NCI-H1105 treated with DMSO at 0.1 percent for 48 hours (cell line): ENCODE measurements at regions not wholly inside any gene's neighbourhood (a gene's known extent, or its start where the extent isn't known, plus 50 kb on each side); places are given as distances from the start of the nearest gene placed in this dataset.

Experiments
- DNase-seq: peaks from one replicate; lab custom pipeline; 2025; lab: John Stamatoyannopoulos, UW

DNA sequence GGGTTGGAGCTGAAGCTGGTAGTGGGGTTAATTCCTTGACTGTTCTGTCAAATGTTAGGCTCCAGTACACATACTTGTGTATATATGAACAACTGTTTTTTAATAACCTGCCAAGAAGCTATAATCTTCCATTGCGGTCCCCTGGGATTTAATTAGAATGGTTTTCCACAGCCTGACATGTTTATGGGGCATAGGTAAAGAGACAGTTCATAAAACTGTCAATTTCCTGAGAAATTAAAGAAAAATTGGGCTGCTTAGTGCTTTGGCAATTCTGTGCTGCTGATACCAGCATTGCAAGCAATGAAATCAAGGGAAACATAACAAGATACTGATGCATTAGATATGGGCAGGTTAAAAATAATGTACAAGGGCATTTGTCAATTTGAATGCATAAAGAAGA lies 314.1 kb upstream of the SLC35B3 start:
- DNase-seq = no peak

DNA sequence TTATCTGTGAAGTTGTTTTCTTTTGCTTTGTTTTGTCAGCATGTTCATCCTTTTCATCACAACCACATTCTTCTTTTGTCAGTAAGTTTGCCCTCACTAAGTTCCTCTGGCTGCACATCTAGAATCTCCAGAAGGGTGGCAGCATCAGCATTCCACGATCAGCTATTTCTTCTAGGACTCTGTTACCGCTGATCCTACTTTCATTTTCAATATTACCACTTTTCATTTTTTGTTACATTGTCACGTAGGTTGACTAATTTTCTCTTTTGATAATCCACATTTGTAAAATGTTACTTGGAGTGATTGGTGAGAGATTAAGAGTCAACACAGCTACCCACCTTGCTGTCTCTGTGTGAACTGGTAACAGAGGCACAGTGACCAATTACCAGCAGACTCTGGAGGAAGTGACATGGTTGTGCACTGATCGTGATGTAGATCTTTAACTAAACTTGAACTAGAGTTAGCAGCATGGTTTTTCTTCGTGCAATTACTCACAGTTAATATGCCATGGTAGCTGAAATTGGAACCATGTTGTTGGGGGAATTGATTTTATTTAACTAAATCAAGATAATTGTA lies 307.9 kb upstream of the SLC35B3 start:
- DNase-seq = no peak

GRCh38 chr6:8739454-8739853 lies 304.1 kb upstream of the SLC35B3 start:
- no peak for DNase-seq

- DNase-seq = no peak
Measured at GRCh38 chr6:8738951-8739350, 303.6 kb upstream of the SLC35B3 start.

GRCh38 chr6:8736156-8736895 lies 301.0 kb upstream of the SLC35B3 start:
- DNase-seq = no peak

DNA sequence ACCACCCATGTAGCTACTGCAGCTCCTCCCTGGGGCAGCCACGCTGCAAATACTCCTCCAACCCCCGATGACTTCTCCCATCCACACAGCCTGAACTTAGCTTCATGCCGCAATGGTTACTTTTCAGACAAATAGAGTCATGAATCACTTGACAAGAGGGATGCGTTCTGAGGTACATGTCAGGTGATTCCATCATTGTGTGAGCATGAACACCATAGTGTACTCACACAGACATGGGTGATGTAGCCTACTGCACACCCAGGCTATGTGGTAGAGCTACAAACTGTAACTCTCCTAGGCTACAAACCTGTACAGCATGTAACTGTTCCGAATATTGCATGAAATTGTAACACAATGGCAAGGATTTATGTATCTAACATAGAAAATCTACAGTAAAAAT lies 298.5 kb upstream of the SLC35B3 start:
- no peak for DNase-seq

- DNase-seq = no peak
Measured at GRCh38 chr6:8731874-8732273, 296.5 kb upstream of the SLC35B3 start.

DNA sequence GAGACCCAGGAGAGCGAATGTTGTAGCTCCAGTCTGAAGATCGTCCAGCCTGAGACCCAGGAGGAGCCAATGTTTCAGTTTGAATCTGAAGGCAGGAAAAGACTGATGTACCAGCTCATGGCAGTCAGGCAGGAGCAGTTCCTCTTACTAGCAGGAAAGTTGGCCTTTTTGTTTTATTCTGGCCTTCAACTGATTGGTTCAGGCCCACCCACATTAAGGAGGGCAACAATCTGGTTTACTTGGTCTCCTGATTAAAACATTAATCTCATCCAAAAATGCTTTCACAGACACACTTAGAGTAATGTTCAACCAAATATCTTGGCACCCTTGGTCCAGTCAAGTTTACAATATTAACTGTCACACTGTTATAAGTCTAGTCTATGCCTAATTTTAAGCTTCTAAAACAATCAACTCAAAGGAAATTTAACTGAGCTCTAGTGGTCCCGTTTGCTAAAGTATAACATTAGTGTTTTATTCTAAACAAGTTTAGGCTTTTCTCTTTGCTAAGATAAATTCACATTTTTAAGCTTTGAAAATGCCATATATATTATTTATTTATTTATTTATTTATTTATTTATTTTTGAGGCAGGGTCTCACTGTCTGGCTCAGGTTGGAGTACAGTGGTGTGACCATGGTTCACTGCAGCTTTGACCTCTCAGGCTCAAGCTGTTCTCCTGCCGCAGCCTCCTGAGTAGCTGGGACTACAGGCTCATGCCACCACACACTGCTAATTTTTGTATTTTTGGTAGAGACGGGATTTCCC lies 275.5 kb upstream of the SLC35B3 start:
- no peak for DNase-seq

- peak; percentile 92 for DNase-seq
Measured at GRCh38 chr6:8707956-8708772, 272.8 kb upstream of the SLC35B3 start.

- DNase-seq = no peak
Measured at GRCh38 chr6:8707369-8707768, 272.0 kb upstream of the SLC35B3 start.

DNA sequence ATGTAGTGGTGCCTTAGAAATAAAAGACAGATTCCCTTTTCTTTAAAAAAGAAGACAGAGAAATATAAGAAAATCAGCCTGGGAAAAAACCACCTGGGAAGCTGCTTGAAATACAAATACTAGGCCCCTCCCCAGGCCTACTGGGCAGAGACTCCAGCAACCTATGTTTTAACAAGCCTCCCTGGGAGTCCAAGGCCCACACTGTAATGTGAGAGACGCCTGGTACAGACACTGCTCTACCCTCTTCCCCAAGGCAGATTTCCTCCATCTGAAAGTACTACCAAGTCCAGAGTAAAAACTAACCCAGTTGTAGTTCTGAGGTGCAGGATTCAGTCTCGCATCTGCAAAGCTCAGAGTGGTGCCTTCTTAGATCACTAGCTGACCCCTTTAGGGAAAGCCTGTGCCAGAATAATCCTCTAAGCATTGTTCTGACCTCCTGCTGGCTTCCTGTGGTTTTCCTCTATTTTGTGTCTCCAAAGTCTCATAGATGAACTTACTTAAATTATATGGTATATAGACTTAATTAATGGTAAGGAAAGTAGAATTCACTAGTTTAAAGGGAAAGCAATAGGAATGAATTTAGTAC lies 270.2 kb upstream of the SLC35B3 start:
- DNase-seq = no peak

- DNase-seq = no peak
Measured at GRCh38 chr6:8703059-8703458, 267.7 kb upstream of the SLC35B3 start.

- DNase-seq = no peak
Measured at GRCh38 chr6:8688821-8689220, 253.5 kb upstream of the SLC35B3 start.

GRCh38 chr6:8686077-8686476 lies 250.7 kb upstream of the SLC35B3 start:
- DNase-seq = no peak

- no peak for DNase-seq
Measured at GRCh38 chr6:8683204-8683603, 247.9 kb upstream of the SLC35B3 start.

DNA sequence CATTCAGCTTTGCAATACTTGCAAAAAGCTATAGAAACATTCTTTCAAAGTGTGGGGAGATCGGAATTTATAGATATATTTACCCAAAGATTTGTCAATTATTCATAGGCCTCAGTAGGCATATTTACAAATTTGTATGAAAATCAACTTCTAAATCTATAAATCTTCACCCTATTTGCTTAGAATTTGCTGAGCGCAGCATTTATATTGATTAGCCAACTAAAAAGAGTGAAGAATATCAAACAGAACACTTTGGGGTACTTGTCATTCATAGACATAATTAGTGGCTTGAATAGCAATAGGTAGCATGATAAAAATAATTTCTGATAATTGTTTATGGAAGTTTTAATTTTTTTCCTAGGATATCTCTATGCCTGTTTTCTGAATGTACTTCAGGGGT lies 244.5 kb upstream of the SLC35B3 start:
- DNase-seq = no peak

DNA sequence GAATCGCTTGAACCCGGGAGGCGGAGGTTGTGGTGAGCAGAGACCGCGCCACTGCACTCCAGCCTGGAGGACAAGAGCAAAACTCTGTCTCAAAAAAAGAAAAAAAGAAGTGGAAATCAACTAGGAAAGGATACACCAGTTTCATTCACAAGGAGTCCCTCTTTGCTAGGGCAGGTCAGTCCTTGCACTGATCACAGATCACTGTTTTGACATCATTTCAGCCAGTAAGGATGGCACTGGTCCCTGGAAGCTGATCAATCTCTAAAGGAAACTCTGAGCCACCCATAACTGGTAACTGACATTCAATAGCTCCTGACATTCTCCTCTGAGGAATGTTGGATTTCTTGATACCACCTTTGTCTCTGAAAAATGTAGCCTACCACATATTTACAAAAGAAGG lies 243.1 kb upstream of the SLC35B3 start:
- no peak for DNase-seq

DNA sequence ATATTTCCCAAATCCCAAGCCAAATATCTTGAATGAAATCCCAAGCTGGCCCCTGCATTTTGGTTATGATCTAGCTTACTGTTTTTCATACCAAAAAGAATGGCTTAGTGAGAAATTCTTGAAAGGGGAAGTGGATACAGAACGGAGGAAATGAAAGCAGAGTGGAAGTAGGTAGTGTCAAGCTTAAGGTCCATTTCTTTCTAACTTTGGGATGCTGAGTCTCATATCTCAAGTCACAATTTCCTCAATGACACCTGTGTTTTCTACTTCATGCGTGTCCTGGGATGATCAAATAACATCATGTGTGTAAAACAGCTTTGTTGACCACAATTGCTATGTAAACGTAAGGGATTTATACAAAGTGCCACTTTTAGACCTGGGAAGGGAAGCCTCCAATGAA lies 238.8 kb upstream of the SLC35B3 start:
- no peak for DNase-seq

GRCh38 chr6:8672882-8673281 lies 237.5 kb upstream of the SLC35B3 start:
- no peak for DNase-seq

DNA sequence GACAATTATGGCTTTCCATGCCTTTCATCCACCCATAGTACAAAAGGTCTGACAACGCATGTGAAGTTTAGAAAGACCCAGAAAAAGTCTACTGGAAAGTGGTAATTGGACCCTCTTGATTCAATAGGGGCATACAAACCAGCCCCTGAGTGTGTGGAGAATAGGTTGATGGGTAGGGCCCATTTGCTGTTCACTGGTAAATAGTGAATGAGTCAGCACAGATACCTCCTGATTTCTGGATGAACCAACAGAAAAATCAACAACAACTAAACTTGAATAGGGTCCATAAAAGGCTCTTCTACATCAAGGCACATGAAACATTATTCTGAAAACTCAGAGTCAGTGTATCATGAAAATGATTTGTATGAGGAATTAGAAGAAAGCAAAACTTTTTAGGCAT lies 235.4 kb upstream of the SLC35B3 start:
- DNase-seq = no peak

DNA sequence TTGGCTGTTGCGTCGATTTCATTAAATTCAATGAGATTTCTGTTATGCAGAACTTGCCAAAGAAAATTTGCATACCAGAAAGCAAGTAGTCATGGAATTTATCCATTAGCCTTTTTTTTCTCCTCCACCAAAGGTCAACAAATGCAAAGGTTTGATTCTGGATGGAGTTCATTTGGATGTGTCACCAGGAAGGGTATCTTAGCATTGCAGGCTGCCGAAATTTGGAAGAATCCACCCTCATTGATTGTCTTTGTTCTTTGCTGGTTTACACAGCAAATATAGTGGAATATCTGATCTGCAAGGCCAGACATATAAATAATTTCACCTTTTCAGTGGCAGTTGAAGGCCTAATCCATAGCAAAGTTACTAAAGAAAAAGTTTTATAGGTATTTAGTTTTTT lies 229.4 kb upstream of the SLC35B3 start:
- DNase-seq = no peak

DNA sequence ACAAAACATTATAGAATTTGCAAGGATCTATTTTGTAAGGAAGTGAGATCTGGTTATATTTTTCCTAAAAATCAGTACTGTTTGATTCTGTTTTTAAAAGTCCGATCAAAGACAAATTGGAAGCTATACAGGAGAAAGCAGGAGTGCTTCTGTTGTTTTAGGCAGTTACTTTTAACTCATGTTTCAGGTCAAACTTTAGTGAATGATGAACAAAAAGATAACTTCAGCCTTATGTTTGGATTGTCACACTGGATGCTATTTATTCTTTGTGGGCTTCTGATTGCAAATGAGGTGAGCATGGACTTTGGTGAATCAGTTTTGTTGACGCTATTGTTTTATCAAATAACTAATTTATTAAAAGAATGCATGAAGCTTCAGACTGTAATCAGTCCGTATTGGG lies 228.7 kb upstream of the SLC35B3 start:
- no peak for DNase-seq
